H9 (cell line): ENCODE measurements at regions not wholly inside any gene's neighbourhood (a gene's known extent, or its start where the extent isn't known, plus 50 kb on each side); places are given as distances from the start of the nearest gene placed in this dataset.

Experiments used
- DNase-seq: peaks from one replicate; pipeline ENCODE4 v3.0.0-alpha.2; 2017
- H2AFZ ChIP-seq: one replicate; pipeline ENCODE4 v1.6.1; 2013; ENCODE audit warnings: mild to moderate bottlenecking, low read length, control low read depth, moderate library complexity
- H2AK5ac ChIP-seq: 2 replicates; pipeline ENCODE4 v1.6.1; 2013; ENCODE audit warnings: low read length, control low read depth, mixed read lengths; ENCODE audit not compliant: insufficient read length
- H2BK120ac ChIP-seq: one replicate; pipeline ENCODE4 v1.6.1; 2013; ENCODE audit warnings: low read depth, mild to moderate bottlenecking, low read length, control low read depth, inconsistent platforms; ENCODE audit not compliant: poor library complexity, severe bottlenecking
- H2BK12ac ChIP-seq: 2 replicates; pipeline ENCODE4 v1.6.1; 2013; ENCODE audit warnings: low read length, control low read depth, mixed read lengths, low read depth; ENCODE audit not compliant: insufficient read length
- H2BK15ac ChIP-seq: 2 replicates; pipeline ENCODE4 v1.6.1; 2013; ENCODE audit warnings: low read depth, low read length, control low read depth
- H2BK20ac ChIP-seq: one replicate; pipeline ENCODE4 v1.6.1; 2013; ENCODE audit warnings: low read depth, mild to moderate bottlenecking, low read length, control low read depth, inconsistent platforms; ENCODE audit not compliant: poor library complexity, severe bottlenecking
- H2BK5ac ChIP-seq: 2 replicates; pipeline ENCODE4 v1.6.1; 2013; ENCODE audit warnings: low read length, control low read depth, mixed read lengths; ENCODE audit not compliant: insufficient read length
- H3K14ac ChIP-seq: 2 replicates; pipeline ENCODE4 v1.6.1; 2013; ENCODE audit warnings: low read length, control low read depth; ENCODE audit not compliant: insufficient read depth
- H3K18ac ChIP-seq: 2 replicates; pipeline ENCODE4 v1.6.1; 2013; ENCODE audit warnings: low read depth, mild to moderate bottlenecking, mixed read lengths, low read length, control low read depth; ENCODE audit not compliant: insufficient read length
- H3K23ac ChIP-seq: 2 replicates; pipeline ENCODE4 v1.6.1; 2013; ENCODE audit warnings: low read length, control low read depth, mixed read lengths, low read depth; ENCODE audit not compliant: insufficient read length
- H3K23me2 ChIP-seq: 2 replicates; pipeline ENCODE4 v1.6.1; 2013; ENCODE audit warnings: low read depth, mild to moderate bottlenecking, mixed read lengths, low read length, control low read depth; ENCODE audit not compliant: insufficient read length, poor library complexity, severe bottlenecking
- H3K27ac ChIP-seq: 2 replicates; pipeline ENCODE4 v1.5.1; 2013; ENCODE audit warnings: low read length, control low read depth, mixed read lengths, low read depth; ENCODE audit not compliant: insufficient read length
- H3K27me3 ChIP-seq: 2 replicates; pipeline ENCODE4 v1.6.1; 2013; ENCODE audit warnings: low read length, control low read depth, inconsistent platforms; ENCODE audit not compliant: insufficient read depth
- H3K4ac ChIP-seq: 2 replicates; pipeline ENCODE4 v1.6.1; 2013; ENCODE audit warnings: low read depth, mild to moderate bottlenecking, control low read depth, inconsistent platforms, low read length, moderate library complexity
- H3K4me1 ChIP-seq: 2 replicates; pipeline ENCODE4 v1.6.1; 2013; ENCODE audit warnings: low read length, control low read depth, inconsistent platforms; ENCODE audit not compliant: insufficient read depth
- H3K4me2 ChIP-seq: 2 replicates; pipeline ENCODE4 v1.6.1; 2013; ENCODE audit warnings: low read length, control low read depth, mixed read lengths; ENCODE audit not compliant: insufficient read length, insufficient read depth
- H3K56ac ChIP-seq: 2 replicates; pipeline ENCODE4 v1.6.1; 2013; ENCODE audit warnings: low read depth, mild to moderate bottlenecking, mixed read lengths, low read length, control low read depth; ENCODE audit not compliant: insufficient read length
- H3K79me1 ChIP-seq: 2 replicates; pipeline ENCODE4 v1.6.1; 2013; ENCODE audit warnings: low read depth, mild to moderate bottlenecking, moderate library complexity, low read length, control low read depth, inconsistent platforms; ENCODE audit not compliant: insufficient read depth, poor library complexity, severe bottlenecking
- H3K79me2 ChIP-seq: 2 replicates; pipeline ENCODE4 v1.6.1; 2013; ENCODE audit warnings: low read length, control low read depth, inconsistent platforms; ENCODE audit not compliant: insufficient read depth
- H3K9ac ChIP-seq: 2 replicates; pipeline ENCODE4 v1.6.1; 2013; ENCODE audit warnings: low read length, control low read depth, mixed read lengths; ENCODE audit not compliant: insufficient read length; ENCODE audit errors: extremely low read depth
- H3K9me3 ChIP-seq: one replicate; pipeline ENCODE4 v1.6.1; 2013; ENCODE audit warnings: low read depth, low read length, inconsistent platforms; ENCODE audit not compliant: control insufficient read depth
- H3T11ph ChIP-seq: one replicate; pipeline ENCODE4 v1.6.1; 2013; ENCODE audit warnings: mild to moderate bottlenecking, low read length, control low read depth, inconsistent platforms
- H4K20me1 ChIP-seq: one replicate; pipeline ENCODE4 v1.6.1; 2013; ENCODE audit not compliant: control insufficient read depth, insufficient read length, insufficient read depth
- H4K5ac ChIP-seq: 2 replicates; pipeline ENCODE4 v1.6.1; 2013; ENCODE audit warnings: low read depth, mild to moderate bottlenecking, mixed read lengths, low read length, control low read depth; ENCODE audit not compliant: insufficient read length
- H4K8ac ChIP-seq: replicated peaks from 2 replicates; pipeline ENCODE4 v1.6.1; 2013; ENCODE audit warnings: low read length, control low read depth, mixed read lengths, low read depth; ENCODE audit not compliant: insufficient read length
- H4K91ac ChIP-seq: 2 replicates; pipeline ENCODE4 v1.6.1; 2013; ENCODE audit warnings: low read depth, mild to moderate bottlenecking, moderate library complexity, mixed read lengths, low read length, control low read depth; ENCODE audit not compliant: insufficient read length
- H3K27ac Mint-ChIP-seq, 3 experiments: 2 replicates in 2 of 3; 3 replicates in 1 of 3; pipeline ENCODE4 v1.8.0; 2020 to 2021; ENCODE audit warnings: mixed read lengths in 3 of 3, mild to moderate bottlenecking in 1 of 3, moderate library complexity in 1 of 3
- H3K27me3 Mint-ChIP-seq: 2 replicates; pipeline ENCODE4 v1.8.0; 2021; ENCODE audit warnings: low read depth, mild to moderate bottlenecking, moderate library complexity, mixed read lengths
- H3K36me3 Mint-ChIP-seq, 3 experiments: 2 replicates in 2 of 3; 3 replicates in 1 of 3; pipeline ENCODE4 v1.8.0; 2020 to 2021; ENCODE audit warnings: low read depth in 3 of 3, mixed read lengths in 3 of 3; ENCODE audit not compliant: insufficient read depth in 1 of 3
- H3K4me1 Mint-ChIP-seq, 2 experiments: 2 replicates each; pipeline ENCODE4 v1.8.0; 2020; ENCODE audit warnings: mixed read lengths in 2 of 2
- H3K4me3 Mint-ChIP-seq, 2 experiments: 2 replicates in 1 of 2; 3 replicates in 1 of 2; pipeline ENCODE4 v1.8.0; 2020 to 2021; ENCODE audit warnings: mild to moderate bottlenecking in 2 of 2, mixed read lengths in 2 of 2, moderate library complexity in 1 of 2
- H3K9me3 Mint-ChIP-seq, 2 experiments: 2 replicates in 1 of 2; 3 replicates in 1 of 2; pipeline ENCODE4 v1.8.0; 2020; ENCODE audit warnings: mild to moderate bottlenecking in 2 of 2, mixed read lengths in 2 of 2, moderate library complexity in 1 of 2
- WGBS: extraction: QIAGEN DNeasy Blood & Tissue Kit; methylation state at CpG from one replicate; pipeline ENCODE4 v1.1.7; 2013; ENCODE audit warnings: missing lambda C conversion rate, low lambda C conversion rate, mixed read lengths; ENCODE audit not compliant: insufficient read length; ENCODE audit errors: extremely low coverage; 5-methylcytosine and 5-hydroxymethylcytosine counted together
- TF ChIP-seq, protein P1 (sequence below): fragments of 200-600 bp; sonication (generic); conservative IDR thresholded peaks from 3 replicates; pipeline ENCODE4 v1.8.0; 2021; ENCODE audit warnings: antibody characterized with exemption, mild to moderate bottlenecking

DNA sequence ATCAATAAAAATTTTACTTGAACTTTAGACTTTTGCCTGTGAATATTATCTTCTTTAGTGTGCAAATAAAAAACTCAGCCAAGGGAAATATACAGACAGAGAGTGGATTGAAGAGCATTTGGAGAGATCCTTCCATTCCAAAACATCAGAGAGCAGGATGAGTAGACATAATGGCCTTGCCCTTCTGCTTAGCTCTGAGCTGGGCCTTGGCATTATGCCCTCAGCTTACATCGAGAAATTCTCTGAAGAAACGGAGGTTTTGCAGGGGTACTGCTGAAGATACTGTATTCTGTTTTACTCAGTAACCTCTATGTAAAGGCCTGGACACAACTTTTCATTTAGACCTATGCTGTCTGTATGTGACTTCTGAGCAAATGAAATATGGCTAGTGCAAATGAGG lies 317.4 kb downstream of the STIM2 start:
- H3K27me3 Mint-ChIP-seq, result no peaks in the 10 kb centered on the region; the same call in 1 of the 2 replicates
- no peak overlapping the region for H3K4me3 Mint-ChIP-seq
- Histone ChIP-seq H3K14ac (no peak overlapping the region), H2BK120ac (no peak overlapping the region), H4K8ac (no peak overlapping the region), H3K9ac (no peak overlapping the region), H4K20me1 (no peaks in the 10 kb centered on the region), H3K27me3 (no peaks in the 10 kb centered on the region), H2AFZ (no peak overlapping the region), H2BK5ac (no peak overlapping the region), H2BK20ac (no peak overlapping the region), H3K4me1 (no peaks in the 10 kb centered on the region), H4K91ac (no peak overlapping the region), H2BK12ac (no peak overlapping the region), H3K4me2 (no peak overlapping the region), H4K5ac (no peak overlapping the region), H3K23ac (no peak overlapping the region), H3K23me2 (no peaks in the 10 kb centered on the region), H3K27ac (no peak overlapping the region), H3K79me2 (no peaks in the 10 kb centered on the region), H2AK5ac (no peak overlapping the region), H3K79me1 (no peaks in the 10 kb centered on the region), H3K18ac (no peak overlapping the region), H2BK15ac (no peak overlapping the region), H3K9me3 (no peaks in the 10 kb centered on the region), H3K4ac (no peak overlapping the region), H3T11ph (no peak overlapping the region), H3K56ac (no peak overlapping the region)
- H3K4me1 Mint-ChIP-seq, result peaks cover 4 to 8% of the 10 kb centered on the region in 2 experiments; a peak in 3 of 4 replicates
- no peak for DNase-seq
- TF ChIP-seq, protein P1, sequence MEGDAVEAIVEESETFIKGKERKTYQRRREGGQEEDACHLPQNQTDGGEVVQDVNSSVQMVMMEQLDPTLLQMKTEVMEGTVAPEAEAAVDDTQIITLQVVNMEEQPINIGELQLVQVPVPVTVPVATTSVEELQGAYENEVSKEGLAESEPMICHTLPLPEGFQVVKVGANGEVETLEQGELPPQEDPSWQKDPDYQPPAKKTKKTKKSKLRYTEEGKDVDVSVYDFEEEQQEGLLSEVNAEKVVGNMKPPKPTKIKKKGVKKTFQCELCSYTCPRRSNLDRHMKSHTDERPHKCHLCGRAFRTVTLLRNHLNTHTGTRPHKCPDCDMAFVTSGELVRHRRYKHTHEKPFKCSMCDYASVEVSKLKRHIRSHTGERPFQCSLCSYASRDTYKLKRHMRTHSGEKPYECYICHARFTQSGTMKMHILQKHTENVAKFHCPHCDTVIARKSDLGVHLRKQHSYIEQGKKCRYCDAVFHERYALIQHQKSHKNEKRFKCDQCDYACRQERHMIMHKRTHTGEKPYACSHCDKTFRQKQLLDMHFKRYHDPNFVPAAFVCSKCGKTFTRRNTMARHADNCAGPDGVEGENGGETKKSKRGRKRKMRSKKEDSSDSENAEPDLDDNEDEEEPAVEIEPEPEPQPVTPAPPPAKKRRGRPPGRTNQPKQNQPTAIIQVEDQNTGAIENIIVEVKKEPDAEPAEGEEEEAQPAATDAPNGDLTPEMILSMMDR, result no peak
- no peak overlapping the region; a peak in 1 of 7 replicates for H3K27ac Mint-ChIP-seq
- no peaks in the 10 kb centered on the region for H3K36me3 Mint-ChIP-seq
- no CpG with 5 or more reads among the region's 2 CpGs for WGBS
- H3K9me3 Mint-ChIP-seq, result no peaks in the 10 kb centered on the region
